Ishikawa (cell line): ENCODE measurements at regions not wholly inside any gene's neighbourhood (a gene's known extent, or its start where the extent isn't known, plus 50 kb on each side); places are given as distances from the start of the nearest gene placed in this dataset.

Experiments used
- CREB1 ChIP-seq: IDR thresholded peaks from 2 replicates; pipeline ENCODE4 v1.6.1; 2012; ENCODE audit warnings: low read depth
- EP300 ChIP-seq: IDR thresholded peaks from 2 replicates; pipeline ENCODE4 v1.6.1; 2012; ENCODE audit warnings: borderline replicate concordance
- FOXM1 ChIP-seq: IDR thresholded peaks from 2 replicates; pipeline ENCODE4 v1.6.1; 2012; ENCODE audit warnings: low read depth, borderline replicate concordance
- RAD21 ChIP-seq: IDR thresholded peaks from 2 replicates; pipeline ENCODE4 v1.6.1; 2012; ENCODE audit warnings: low read depth
- TCF12 ChIP-seq: IDR thresholded peaks from 2 replicates; pipeline ENCODE4 v1.6.1; 2012; ENCODE audit warnings: low read depth
- TEAD4 ChIP-seq: IDR thresholded peaks from 2 replicates; pipeline ENCODE4 v1.6.1; 2012
- USF1 ChIP-seq: IDR thresholded peaks from 2 replicates; pipeline ENCODE4 v1.6.1; 2012
- YY1 ChIP-seq: IDR thresholded peaks from 2 replicates; pipeline ENCODE4 v1.6.1; 2012; ENCODE audit warnings: low read depth
- TF ChIP-seq, protein P1 (sequence below): IDR thresholded peaks from 2 replicates; pipeline ENCODE4 v1.6.1; 2012; ENCODE audit warnings: low read depth, mild to moderate bottlenecking

GRCh38 chr14:58944343-58944967 lies 244.0 kb upstream of the DAAM1 start:
- no peak for TF ChIP-seq CREB1
- no peak for TF ChIP-seq TEAD4
- TF ChIP-seq, protein P1, sequence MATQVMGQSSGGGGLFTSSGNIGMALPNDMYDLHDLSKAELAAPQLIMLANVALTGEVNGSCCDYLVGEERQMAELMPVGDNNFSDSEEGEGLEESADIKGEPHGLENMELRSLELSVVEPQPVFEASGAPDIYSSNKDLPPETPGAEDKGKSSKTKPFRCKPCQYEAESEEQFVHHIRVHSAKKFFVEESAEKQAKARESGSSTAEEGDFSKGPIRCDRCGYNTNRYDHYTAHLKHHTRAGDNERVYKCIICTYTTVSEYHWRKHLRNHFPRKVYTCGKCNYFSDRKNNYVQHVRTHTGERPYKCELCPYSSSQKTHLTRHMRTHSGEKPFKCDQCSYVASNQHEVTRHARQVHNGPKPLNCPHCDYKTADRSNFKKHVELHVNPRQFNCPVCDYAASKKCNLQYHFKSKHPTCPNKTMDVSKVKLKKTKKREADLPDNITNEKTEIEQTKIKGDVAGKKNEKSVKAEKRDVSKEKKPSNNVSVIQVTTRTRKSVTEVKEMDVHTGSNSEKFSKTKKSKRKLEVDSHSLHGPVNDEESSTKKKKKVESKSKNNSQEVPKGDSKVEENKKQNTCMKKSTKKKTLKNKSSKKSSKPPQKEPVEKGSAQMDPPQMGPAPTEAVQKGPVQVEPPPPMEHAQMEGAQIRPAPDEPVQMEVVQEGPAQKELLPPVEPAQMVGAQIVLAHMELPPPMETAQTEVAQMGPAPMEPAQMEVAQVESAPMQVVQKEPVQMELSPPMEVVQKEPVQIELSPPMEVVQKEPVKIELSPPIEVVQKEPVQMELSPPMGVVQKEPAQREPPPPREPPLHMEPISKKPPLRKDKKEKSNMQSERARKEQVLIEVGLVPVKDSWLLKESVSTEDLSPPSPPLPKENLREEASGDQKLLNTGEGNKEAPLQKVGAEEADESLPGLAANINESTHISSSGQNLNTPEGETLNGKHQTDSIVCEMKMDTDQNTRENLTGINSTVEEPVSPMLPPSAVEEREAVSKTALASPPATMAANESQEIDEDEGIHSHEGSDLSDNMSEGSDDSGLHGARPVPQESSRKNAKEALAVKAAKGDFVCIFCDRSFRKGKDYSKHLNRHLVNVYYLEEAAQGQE = no peak
- TF ChIP-seq YY1 = no peak
- no peak for TF ChIP-seq USF1
- no peak for TF ChIP-seq RAD21
- TF ChIP-seq EP300 = no peak
- TF ChIP-seq TCF12 = no peak
- TF ChIP-seq FOXM1 = no peak
